ENCODE measurements at regions not wholly inside any gene's neighbourhood (a gene's known extent, or its start where the extent isn't known, plus 50 kb on each side); places are given as distances from the start of the nearest gene placed in this dataset.

DNA sequence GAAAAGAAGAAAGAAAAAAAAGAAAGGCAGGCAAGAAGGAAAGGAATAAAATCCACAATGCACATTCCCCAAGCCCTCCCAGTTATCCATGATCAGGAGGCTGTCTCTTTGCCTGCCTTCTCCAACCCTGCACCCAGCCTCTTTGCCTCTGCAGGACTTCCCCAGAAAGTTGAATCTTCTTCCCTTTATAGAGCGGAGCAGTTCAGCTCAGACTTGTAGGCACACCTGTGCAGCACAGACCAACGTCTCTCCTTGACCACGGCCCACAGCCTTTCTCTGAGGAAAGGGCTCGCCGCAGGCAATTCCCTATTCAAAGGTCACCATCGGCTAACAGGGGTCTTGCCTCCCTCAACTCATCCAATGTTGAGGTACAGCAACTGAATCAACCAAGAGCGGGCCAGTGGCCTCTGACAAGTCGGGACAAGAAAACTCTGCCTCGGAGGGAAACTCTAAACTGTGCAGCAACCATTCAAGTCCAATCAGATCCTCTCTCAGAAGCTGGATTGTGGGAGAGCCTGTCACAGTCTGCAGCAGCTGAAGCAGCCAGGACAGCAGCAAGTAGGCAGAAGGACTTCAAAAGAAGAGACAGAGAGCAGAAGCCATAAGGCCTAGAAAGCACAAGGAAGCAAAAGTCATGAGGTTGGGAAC is 529.2 kb upstream of the JARID2 start:
- H3K9me3 ChIP-seq (replicated peaks; ENCODE audit: insufficient read depth, low read length): no peaks in the 10 kb centered on the region
- TF ChIP-seq EZH2 (optimal IDR thresholded peaks at IDR 0.05; ENCODE audit: low read depth, low read length): no peak
- TF ChIP-seq, protein P1, sequence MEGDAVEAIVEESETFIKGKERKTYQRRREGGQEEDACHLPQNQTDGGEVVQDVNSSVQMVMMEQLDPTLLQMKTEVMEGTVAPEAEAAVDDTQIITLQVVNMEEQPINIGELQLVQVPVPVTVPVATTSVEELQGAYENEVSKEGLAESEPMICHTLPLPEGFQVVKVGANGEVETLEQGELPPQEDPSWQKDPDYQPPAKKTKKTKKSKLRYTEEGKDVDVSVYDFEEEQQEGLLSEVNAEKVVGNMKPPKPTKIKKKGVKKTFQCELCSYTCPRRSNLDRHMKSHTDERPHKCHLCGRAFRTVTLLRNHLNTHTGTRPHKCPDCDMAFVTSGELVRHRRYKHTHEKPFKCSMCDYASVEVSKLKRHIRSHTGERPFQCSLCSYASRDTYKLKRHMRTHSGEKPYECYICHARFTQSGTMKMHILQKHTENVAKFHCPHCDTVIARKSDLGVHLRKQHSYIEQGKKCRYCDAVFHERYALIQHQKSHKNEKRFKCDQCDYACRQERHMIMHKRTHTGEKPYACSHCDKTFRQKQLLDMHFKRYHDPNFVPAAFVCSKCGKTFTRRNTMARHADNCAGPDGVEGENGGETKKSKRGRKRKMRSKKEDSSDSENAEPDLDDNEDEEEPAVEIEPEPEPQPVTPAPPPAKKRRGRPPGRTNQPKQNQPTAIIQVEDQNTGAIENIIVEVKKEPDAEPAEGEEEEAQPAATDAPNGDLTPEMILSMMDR (IDR thresholded peaks at IDR 0.05; ENCODE audit: low read length): no peak
- TF ChIP-seq EZH2phosphoT487 (IDR thresholded peaks at IDR 0.05; ENCODE audit: low read length): no peak
- no peak overlapping the region for H3K27ac ChIP-seq (ENCODE audit: low read length)
- no peaks in the 10 kb centered on the region for H3F3A ChIP-seq (ENCODE audit: insufficient read depth, low read length)
- H3K27me3 ChIP-seq (replicated peaks; ENCODE audit: insufficient read depth, low read length): no peaks in the 10 kb centered on the region
- no peak overlapping the region for H2AFZ ChIP-seq (ENCODE audit: low read length)
- no peak overlapping the region for H3K9ac ChIP-seq (ENCODE audit: low read length)
- H3K4me2 ChIP-seq (ENCODE audit: low read depth, low read length): no peak overlapping the region
- no peaks in the 10 kb centered on the region for H3K4me1 ChIP-seq (ENCODE audit: low read length)
- no peak for DNase-seq
- H3K4me3 ChIP-seq (ENCODE audit: low read length): no peak overlapping the region
- no peaks in the 10 kb centered on the region for H3K36me3 ChIP-seq (replicated peaks; ENCODE audit: insufficient read depth, low read length)
- H3K79me2 ChIP-seq (ENCODE audit: low read length): no peaks in the 10 kb centered on the region
- H3K9me2 ChIP-seq (replicated peaks; ENCODE audit: insufficient read depth, low read length): no peaks in the 10 kb centered on the region
- H4K20me1 ChIP-seq (ENCODE audit: insufficient read depth, low read length): no peaks in the 10 kb centered on the region

DNA sequence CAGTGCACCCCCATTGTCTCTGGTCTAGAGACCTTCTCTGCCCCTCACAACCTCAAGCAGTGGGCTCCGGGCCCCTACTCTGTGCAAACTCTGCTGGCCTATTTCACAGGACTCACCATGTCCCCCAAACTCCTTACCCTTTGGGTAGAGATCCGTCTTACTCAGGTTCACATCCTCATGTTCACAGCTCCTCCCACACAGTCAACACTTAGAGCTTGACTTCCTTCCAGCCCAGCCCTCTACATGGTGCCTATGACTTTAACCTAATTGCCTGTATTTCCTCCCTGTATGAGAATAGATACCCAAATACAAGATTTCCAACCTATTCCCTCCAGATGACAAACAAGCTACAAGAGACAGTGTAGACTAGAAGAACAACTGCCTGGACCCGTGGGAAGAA is 528.6 kb upstream of the JARID2 start:
- Histone ChIP-seq H3K4me3 (ENCODE audit: low read length) (no peak overlapping the region), H3K79me2 (ENCODE audit: low read length) (no peaks in the 10 kb centered on the region), H3K36me3 (replicated peaks; ENCODE audit: insufficient read depth, low read length) (no peaks in the 10 kb centered on the region), H3K27me3 (replicated peaks; ENCODE audit: insufficient read depth, low read length) (no peaks in the 10 kb centered on the region), H4K20me1 (ENCODE audit: insufficient read depth, low read length) (no peaks in the 10 kb centered on the region), H3K9me3 (replicated peaks; ENCODE audit: insufficient read depth, low read length) (no peaks in the 10 kb centered on the region), H3F3A (ENCODE audit: insufficient read depth, low read length) (no peaks in the 10 kb centered on the region), H3K9me2 (replicated peaks; ENCODE audit: insufficient read depth, low read length) (no peaks in the 10 kb centered on the region), H3K4me1 (ENCODE audit: low read length) (no peaks in the 10 kb centered on the region), H3K27ac (ENCODE audit: low read length) (no peak overlapping the region), H3K9ac (ENCODE audit: low read length) (no peak overlapping the region), H2AFZ (ENCODE audit: low read length) (no peak overlapping the region), H3K4me2 (ENCODE audit: low read depth, low read length) (no peak overlapping the region)
- TF ChIP-seq, protein P1 (IDR thresholded peaks at IDR 0.05; ENCODE audit: low read length): no peak
- no peak for TF ChIP-seq EZH2 (optimal IDR thresholded peaks at IDR 0.05; ENCODE audit: low read depth, low read length)
- no peak for TF ChIP-seq EZH2phosphoT487 (IDR thresholded peaks at IDR 0.05; ENCODE audit: low read length)
- DNase-seq: no peak

DNA sequence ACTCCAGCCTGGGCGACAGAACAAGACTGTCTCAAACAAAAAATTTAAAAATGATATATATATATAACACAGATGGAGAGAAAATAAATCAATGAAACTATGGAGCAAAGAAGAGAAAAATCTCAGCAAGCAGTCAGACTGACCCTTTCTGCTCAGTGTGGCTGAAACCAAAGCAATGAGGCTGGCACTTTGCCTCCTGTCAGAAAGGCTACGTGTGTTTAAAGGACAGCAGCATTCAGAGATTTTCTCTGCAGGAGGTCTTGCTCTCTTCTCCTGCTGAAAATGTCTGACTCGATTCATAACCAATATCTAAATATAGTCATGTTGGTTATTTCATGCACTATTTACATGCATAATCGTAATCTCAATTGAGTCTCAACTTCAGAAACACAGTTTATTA is 527.0 kb upstream of the JARID2 start:
- H3K36me3 ChIP-seq (replicated peaks; ENCODE audit: insufficient read depth, low read length): no peaks in the 10 kb centered on the region
- H3K9ac ChIP-seq (ENCODE audit: low read length): no peak overlapping the region
- no peak for TF ChIP-seq EZH2 (optimal IDR thresholded peaks at IDR 0.05; ENCODE audit: low read depth, low read length)
- TF ChIP-seq, protein P1 (IDR thresholded peaks at IDR 0.05; ENCODE audit: low read length): no peak
- no peak for TF ChIP-seq EZH2phosphoT487 (IDR thresholded peaks at IDR 0.05; ENCODE audit: low read length)
- no peaks in the 10 kb centered on the region for H3K4me1 ChIP-seq (ENCODE audit: low read length)
- DNase-seq: no peak
- H3F3A ChIP-seq (ENCODE audit: insufficient read depth, low read length): no peaks in the 10 kb centered on the region
- H2AFZ ChIP-seq (ENCODE audit: low read length): no peak overlapping the region
- no peak overlapping the region for H3K27ac ChIP-seq (ENCODE audit: low read length)
- H3K9me3 ChIP-seq (replicated peaks; ENCODE audit: insufficient read depth, low read length): no peaks in the 10 kb centered on the region
- H3K4me2 ChIP-seq (ENCODE audit: low read depth, low read length): no peak overlapping the region
- H3K79me2 ChIP-seq (ENCODE audit: low read length): no peaks in the 10 kb centered on the region
- no peaks in the 10 kb centered on the region for H4K20me1 ChIP-seq (ENCODE audit: insufficient read depth, low read length)
- no peak overlapping the region for H3K4me3 ChIP-seq (ENCODE audit: low read length)
- H3K27me3 ChIP-seq (replicated peaks; ENCODE audit: insufficient read depth, low read length): no peaks in the 10 kb centered on the region
- no peaks in the 10 kb centered on the region for H3K9me2 ChIP-seq (replicated peaks; ENCODE audit: insufficient read depth, low read length)

Data from MM.1S (cell line).